OCI-LY7 (cell line): ENCODE measurements at regions not wholly inside any gene's neighbourhood (a gene's known extent, or its start where the extent isn't known, plus 50 kb on each side); places are given as distances from the start of the nearest gene placed in this dataset.
"Not testable (repeated sequence)": the region's sequence is repeated elsewhere in the genome, so short reads cannot be mapped to it uniquely, and the experiment has no call there.

Experiments used
- BruUV-seq: library from RNA; stranded (reverse); fragments of 400-500 nt; replicated peaks from 2 replicates; lab custom pipeline; 2021; lab: Mats Ljungman, UMichigan
- CTCF ChIA-PET: fragments of 300-600 bp; sonication (Branson Sonifier 250); formaldehyde crosslinking; loops from one replicate; lab custom pipeline; 2022; ENCODE audit warnings: antibody characterized with exemption; ENCODE audit not compliant: unreplicated experiment; lab: Charles Lee
- POLR2A ChIA-PET: fragments of 300-600 bp; sonication (Branson Sonifier 250); formaldehyde crosslinking; loops from one replicate; lab custom pipeline; 2022; ENCODE audit warnings: antibody characterized with exemption; lab: Charles Lee
- DNase-seq: peaks from one replicate; pipeline ENCODE4 v3.0.0-alpha.2; 2015; ENCODE audit warnings: low spot score
- H2AFZ ChIP-seq: fragments of 200-600 bp; sonication (generic), shearing (Covaris generic); 2 replicates; pipeline ENCODE4 v1.6.1; 2014; ENCODE audit warnings: mild to moderate bottlenecking, antibody characterized with exemption, low read length, moderate library complexity
- H3K27ac ChIP-seq: fragments of 200-600 bp; sonication (generic); 2 replicates; pipeline ENCODE4 v1.5.1; 2014; ENCODE audit warnings: mixed run types, low read depth, mild to moderate bottlenecking, moderate library complexity, low read length, inconsistent platforms; ENCODE audit not compliant: poor library complexity, severe bottlenecking
- H3K36me3 ChIP-seq: fragments of 200-600 bp; sonication (generic); 2 replicates; pipeline ENCODE4 v1.6.1; 2014; ENCODE audit warnings: mild to moderate bottlenecking, antibody characterized with exemption, low read length, moderate library complexity, mixed read lengths; ENCODE audit not compliant: insufficient read depth
- H3K4me1 ChIP-seq: fragments of 200-600 bp; sonication (generic); 2 replicates; pipeline ENCODE4 v1.5.1; 2014; ENCODE audit warnings: mild to moderate bottlenecking, low read length; ENCODE audit not compliant: insufficient read depth, poor library complexity, severe bottlenecking
- H3K4me2 ChIP-seq: fragments of 200-600 bp; sonication (generic); 2 replicates; pipeline ENCODE4 v1.6.1; 2014; ENCODE audit warnings: mild to moderate bottlenecking, low read length
- H3K4me3 ChIP-seq: fragments of 200-600 bp; sonication (generic); 2 replicates; pipeline ENCODE4 v1.5.1; 2014; ENCODE audit warnings: mild to moderate bottlenecking, low read depth, low read length; ENCODE audit not compliant: poor library complexity, severe bottlenecking
- H3K79me2 ChIP-seq: fragments of 200-600 bp; sonication (generic); 2 replicates; pipeline ENCODE4 v1.6.1; 2016; ENCODE audit warnings: low read depth, mild to moderate bottlenecking, low read length, moderate library complexity, mixed read lengths; ENCODE audit not compliant: insufficient read depth
- H3K9me2 ChIP-seq: fragments of 200-600 bp; sonication (generic); 2 replicates; pipeline ENCODE4 v1.6.1; 2016; ENCODE audit warnings: mild to moderate bottlenecking, low read length, mixed read lengths; ENCODE audit not compliant: insufficient read depth
- H3K9me3 ChIP-seq: fragments of 200-600 bp; sonication (generic); 2 replicates; pipeline ENCODE4 v1.6.1; 2014; ENCODE audit warnings: mild to moderate bottlenecking, mixed run types, low read length, mixed read lengths
- H4K20me1 ChIP-seq: fragments of 200-600 bp; sonication (generic); 2 replicates; pipeline ENCODE4 v1.6.1; 2014; ENCODE audit warnings: mild to moderate bottlenecking, antibody characterized with exemption, low read length, moderate library complexity, mixed read lengths; ENCODE audit not compliant: insufficient read depth
- CTCF ChIP-seq: fragments of 200-600 bp; sonication (generic); conservative IDR thresholded peaks from 2 replicates; pipeline ENCODE4 v1.5.1; 2014; ENCODE audit warnings: mild to moderate bottlenecking, antibody characterized with exemption, low read length, moderate library complexity, mixed read lengths
- EZH2phosphoT487 ChIP-seq: fragments of 200-600 bp; sonication (generic); IDR thresholded peaks from 2 replicates; pipeline ENCODE4 v1.6.1; 2018; ENCODE audit warnings: low read depth, borderline replicate concordance, mild to moderate bottlenecking, mixed run types, antibody characterized with exemption, low read length, moderate library complexity, mixed read lengths
- intact Hi-C: fragments of 100-400 bp; cut with micrococcal nuclease; formaldehyde crosslinking; loops from one replicate; pipeline ENCODE4 v1.10.0; 2022; ENCODE audit not compliant: unreplicated experiment

- no peak overlapping the region for H3K4me3 ChIP-seq
- TF ChIP-seq CTCF (no peak), EZH2phosphoT487 (no peak)
- no peaks in the 10 kb centered on the region for H3K4me1 ChIP-seq
- no peaks in the 10 kb centered on the region for H3K36me3 ChIP-seq
- CTCF ChIA-PET = no interaction called here
- no peak for DNase-seq
- no TSS peak for BruUV-seq
- no peaks in the 10 kb centered on the region for H4K20me1 ChIP-seq
- H3K9me2 ChIP-seq = no peaks in the 10 kb centered on the region
- POLR2A ChIA-PET = no interaction called here
- no peaks in the 10 kb centered on the region for H3K79me2 ChIP-seq
- H3K9me3 ChIP-seq = no peaks in the 10 kb centered on the region
- no peak overlapping the region for H3K27ac ChIP-seq
- intact Hi-C loops = no loop called here
- no peak overlapping the region for H3K4me2 ChIP-seq
- H2AFZ ChIP-seq = no peak overlapping the region
Observed at GRCh38 chr4:189002475-189002874, 863.2 kb downstream of the TRIML1 start.

- POLR2A ChIA-PET, DNase-seq, H2AFZ ChIP-seq, H3K4me1 ChIP-seq, H3K36me3 ChIP-seq, H3K4me2 ChIP-seq, BruUV-seq, intact Hi-C loops, CTCF ChIA-PET, H3K9me3 ChIP-seq, H3K79me2 ChIP-seq, H3K4me3 ChIP-seq, H3K9me2 ChIP-seq, H3K27ac ChIP-seq, H4K20me1 ChIP-seq: not testable (repeated sequence)
Observed at GRCh38 chr4:189010452-189011217, 871.4 kb downstream of the TRIML1 start.

- no peak overlapping the region for H3K4me2 ChIP-seq
- no peak for DNase-seq
Observed at GRCh38 chr4:189021831-189022230, 882.6 kb downstream of the TRIML1 start.

More at GRCh38 chr4:189021831-189022230, 882.6 kb downstream of the TRIML1 start:
- POLR2A ChIA-PET = no interaction called here
- Histone ChIP-seq H3K4me3 (no peak overlapping the region), H3K27ac (no peak overlapping the region), H3K9me2 (no peaks in the 10 kb centered on the region), H3K36me3 (no peaks in the 10 kb centered on the region), H3K4me1 (no peaks in the 10 kb centered on the region), H4K20me1 (no peaks in the 10 kb centered on the region), H2AFZ (no peak overlapping the region), H3K9me3 (no peaks in the 10 kb centered on the region), H3K79me2 (no peaks in the 10 kb centered on the region)
- BruUV-seq = no TSS peak
- TF ChIP-seq CTCF (no peak), EZH2phosphoT487 (no peak)
- intact Hi-C loops = no loop called here
- CTCF ChIA-PET = no interaction called here
